Superior temporal gyrus (tissue), 1 donor: ENCODE measurements at regions not wholly inside any gene's neighbourhood (a gene's known extent, or its start where the extent isn't known, plus 50 kb on each side); places are given as distances from the start of the nearest gene placed in this dataset.

Source experiments
- DNase-seq: peaks from one replicate; pipeline ENCODE4 v3.0.0-alpha.2; 2016; ENCODE audit errors: extremely low spot score

GRCh38 chr4:35684755-35685154 lies 559.6 kb downstream of the ARAP2 start:
- no peak for DNase-seq

DNA sequence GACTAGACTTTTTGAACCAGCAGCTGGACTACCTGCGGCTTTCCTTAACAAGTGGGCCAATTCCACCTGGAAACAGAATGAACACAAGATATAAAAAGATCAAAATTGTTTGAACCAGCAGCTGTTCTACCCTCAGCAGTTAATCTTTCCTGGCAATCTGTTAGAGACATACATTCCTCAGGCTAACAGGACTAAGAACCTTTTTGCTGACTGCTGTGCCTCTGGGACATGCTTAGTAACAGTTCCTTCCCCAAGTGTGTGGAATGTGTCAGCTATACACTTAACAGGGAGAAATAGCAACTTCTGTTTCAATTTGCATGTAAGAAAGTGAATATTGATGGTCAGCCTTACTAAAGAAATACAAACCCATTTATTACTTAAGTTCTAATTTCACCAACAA lies 554.4 kb downstream of the ARAP2 start:
- no peak for DNase-seq

GRCh38 chr4:35690271-35690670 lies 554.0 kb downstream of the ARAP2 start:
- no peak for DNase-seq

- DNase-seq = no peak
Observed at GRCh38 chr4:35695003-35695402, 549.3 kb downstream of the ARAP2 start.

GRCh38 chr4:35695421-35695820 lies 548.9 kb downstream of the ARAP2 start:
- no peak for DNase-seq

- no peak for DNase-seq
Observed at GRCh38 chr4:35697210-35697736, 547.0 kb downstream of the ARAP2 start.

GRCh38 chr4:35700663-35701062 lies 543.7 kb downstream of the ARAP2 start:
- no peak for DNase-seq

- no peak for DNase-seq
Observed at GRCh38 chr4:35709080-35709479, 535.2 kb downstream of the ARAP2 start.

- DNase-seq = no peak
Observed at GRCh38 chr4:35710343-35710742, 534.0 kb downstream of the ARAP2 start.

GRCh38 chr4:35711127-35711526 lies 533.2 kb downstream of the ARAP2 start:
- DNase-seq = no peak

GRCh38 chr4:35723973-35724372 lies 520.3 kb downstream of the ARAP2 start:
- no peak for DNase-seq

DNA sequence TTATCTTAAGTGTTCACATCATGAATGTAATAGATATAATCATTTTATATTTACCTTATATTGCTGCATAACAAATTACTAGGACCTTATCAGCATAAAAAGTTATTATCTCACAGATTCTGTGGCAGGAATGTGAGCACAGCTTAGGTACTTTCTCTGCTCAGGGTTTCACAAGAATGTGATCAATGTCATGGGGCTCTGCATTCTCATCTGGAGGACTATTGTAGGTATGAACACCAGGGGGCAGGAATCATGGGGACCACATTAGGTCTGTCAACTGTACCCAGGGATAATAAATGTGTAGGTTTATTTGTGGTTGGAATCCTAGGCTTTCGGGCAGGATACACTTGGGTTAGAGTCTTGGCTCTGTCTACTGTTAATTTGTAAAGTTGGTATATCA lies 519.2 kb downstream of the ARAP2 start:
- no peak for DNase-seq

GRCh38 chr4:35730414-35730813 lies 513.9 kb downstream of the ARAP2 start:
- DNase-seq = no peak

DNA sequence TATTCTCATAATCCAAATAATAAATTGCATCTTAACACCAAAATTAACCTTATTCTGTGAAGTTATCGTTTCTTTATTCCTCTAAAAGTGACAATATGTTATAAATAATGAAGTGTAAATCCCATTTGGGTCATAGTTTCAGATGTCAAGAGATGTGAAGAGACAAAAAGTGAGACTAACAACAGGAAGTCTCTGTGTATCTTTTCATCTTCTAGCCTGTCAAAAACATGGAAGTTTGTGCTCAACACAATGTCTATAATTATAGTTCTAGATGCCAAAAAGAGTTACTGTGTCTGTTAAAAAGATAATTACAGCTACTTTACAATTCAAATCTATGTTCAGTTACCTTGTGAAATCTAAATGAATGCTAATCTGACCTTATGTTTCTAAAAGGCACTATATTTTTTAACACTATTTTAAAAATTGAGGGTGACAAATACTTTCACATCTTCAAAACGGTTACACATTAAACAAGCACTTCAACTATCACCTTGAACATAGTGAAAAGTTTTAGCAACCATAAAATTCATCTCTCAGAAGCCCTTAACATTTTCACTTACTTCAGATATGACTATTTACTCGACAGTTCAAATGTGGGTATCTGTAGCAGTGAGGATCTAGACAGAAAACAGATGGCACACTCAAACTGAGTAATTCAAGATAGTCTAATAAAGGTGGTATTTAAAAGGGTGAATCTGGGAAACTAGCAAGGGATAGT lies 509.8 kb downstream of the ARAP2 start:
- no peak for DNase-seq

DNA sequence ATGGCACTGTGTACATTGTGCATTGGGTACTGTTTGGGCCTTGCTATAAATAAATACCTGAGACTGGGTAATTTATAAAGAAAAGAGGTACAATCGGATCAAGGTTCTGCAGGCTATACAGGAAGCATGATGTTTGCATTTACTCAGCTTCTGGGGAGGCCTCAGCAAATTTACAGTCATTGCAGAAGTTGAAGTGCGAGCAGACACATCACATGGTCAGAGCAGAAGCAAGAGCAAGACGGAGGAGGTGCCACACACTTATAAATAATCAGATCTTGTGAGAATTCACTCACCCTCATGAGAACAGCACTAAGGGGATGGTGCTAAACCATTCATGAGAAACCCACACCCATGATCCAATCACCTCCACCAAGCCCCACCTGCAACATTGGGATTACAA lies 505.0 kb downstream of the ARAP2 start:
- no peak for DNase-seq

DNA sequence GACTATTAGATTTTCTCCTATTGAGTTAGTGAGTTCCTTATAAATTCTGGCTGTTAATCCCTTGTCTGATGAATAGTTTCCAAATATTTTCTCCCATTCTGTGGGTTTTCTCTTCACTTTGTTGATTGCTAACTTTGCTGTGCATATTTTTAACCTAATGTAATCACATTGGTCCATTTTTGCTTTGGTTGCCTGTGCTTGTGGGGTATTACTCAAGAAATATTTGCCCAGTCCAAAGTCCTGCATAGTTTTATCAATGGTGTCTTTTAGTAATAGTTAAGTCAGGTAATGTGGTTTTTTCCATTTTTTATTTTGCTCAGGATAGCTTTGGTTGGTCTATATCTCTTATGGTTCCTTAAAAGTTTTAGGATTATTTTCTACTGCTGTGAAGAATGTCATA lies 490.3 kb downstream of the ARAP2 start:
- DNase-seq = no peak

DNA sequence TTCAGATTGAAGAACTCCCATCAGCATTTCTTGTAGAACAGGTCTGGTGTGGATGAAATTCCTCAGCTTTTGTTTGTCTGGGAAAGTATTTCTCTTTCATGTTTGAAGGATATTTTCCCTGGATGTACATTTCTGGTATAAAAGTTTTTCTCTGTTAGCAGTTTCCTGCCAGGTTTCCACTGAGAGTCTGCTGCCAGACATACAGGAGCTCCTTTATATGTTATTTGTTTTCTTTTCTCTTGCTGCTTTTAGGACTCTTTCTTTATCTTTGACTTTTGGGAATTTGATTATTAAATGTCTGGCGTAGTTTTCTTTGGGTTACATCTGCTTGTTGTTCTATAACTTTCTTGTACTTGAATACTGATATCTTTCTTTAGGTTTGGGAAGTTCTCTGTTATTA lies 486.5 kb downstream of the ARAP2 start:
- no peak for DNase-seq

- no peak for DNase-seq
Observed at GRCh38 chr4:35760807-35761206, 483.5 kb downstream of the ARAP2 start.

DNA sequence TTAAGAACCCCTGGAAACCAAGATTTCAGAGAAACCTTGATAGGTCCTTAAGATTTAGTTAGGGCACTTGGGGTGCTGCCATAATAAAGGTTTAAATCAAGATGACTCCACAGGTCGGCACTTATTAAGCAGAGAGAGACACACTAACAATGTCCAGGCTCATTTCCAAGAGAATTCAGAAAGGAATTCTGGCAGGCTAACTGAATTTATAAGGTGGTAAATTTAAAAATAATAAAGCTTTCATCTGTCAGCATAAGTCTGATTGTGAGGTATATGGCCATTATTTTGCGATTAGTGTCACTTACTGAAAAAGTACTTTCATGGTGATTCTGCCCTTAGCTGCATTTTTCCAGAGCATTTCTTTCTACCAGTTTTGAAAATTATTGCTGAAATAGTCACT lies 472.7 kb downstream of the ARAP2 start:
- DNase-seq = no peak

GRCh38 chr4:35772291-35772690 lies 472.0 kb downstream of the ARAP2 start:
- no peak for DNase-seq

- DNase-seq = no peak
Observed at GRCh38 chr4:35789899-35790574, 454.3 kb downstream of the ARAP2 start.

- no peak for DNase-seq
Observed at GRCh38 chr4:35793045-35793722, 451.1 kb downstream of the ARAP2 start.

DNA sequence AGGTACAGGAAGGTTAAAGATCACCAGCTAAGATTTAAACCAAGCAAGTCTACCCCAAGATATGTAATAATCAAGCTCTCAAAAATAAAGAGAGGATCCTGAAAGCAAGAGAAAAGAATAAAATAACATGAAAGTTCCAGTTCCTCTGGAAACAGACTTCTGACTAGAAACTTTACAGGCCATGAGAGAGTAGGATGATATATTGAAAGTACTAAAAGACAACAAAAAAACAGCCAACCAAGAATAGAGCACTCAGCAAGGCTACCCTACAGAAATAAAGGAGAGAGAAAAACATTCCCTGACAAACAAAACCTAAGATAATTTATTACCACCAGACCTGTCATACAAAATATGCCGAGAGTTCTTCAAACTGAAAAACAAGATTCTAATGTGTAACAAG lies 450.5 kb downstream of the ARAP2 start:
- no peak for DNase-seq
